ENCODE measurements at regions not wholly inside any gene's neighbourhood (a gene's known extent, or its start where the extent isn't known, plus 50 kb on each side); places are given as distances from the start of the nearest gene placed in this dataset.
"Not testable (repeated sequence)": the region's sequence is repeated elsewhere in the genome, so short reads cannot be mapped to it uniquely, and the experiment has no call there.

DNA sequence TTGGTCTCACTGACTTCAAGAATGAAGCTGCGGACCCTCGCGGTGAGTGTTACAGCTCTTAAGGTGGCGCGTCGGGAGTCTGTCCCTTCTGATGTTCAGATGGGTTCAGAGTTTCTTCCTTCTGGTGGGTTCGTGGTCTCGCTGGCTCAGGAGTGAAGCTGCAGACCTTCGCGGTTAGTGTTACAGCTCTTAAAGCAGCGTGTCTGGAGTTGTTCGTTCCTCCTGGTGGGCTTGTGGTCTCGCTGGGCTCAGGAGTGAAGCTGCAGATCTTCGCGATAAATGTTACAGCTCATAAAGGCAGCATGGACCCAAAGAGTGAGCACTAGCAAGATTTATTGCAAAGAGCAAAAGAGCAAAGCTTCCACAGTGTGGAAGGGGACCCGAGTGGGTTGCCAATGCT, 119.1 kb upstream of the TOP1 start:
- not testable (repeated sequence) for TF ChIP-seq SRSF1 (optimal IDR thresholded peaks at IDR 0.05; ENCODE audit: low read depth, low read length)
- TF ChIP-seq, protein P1, sequence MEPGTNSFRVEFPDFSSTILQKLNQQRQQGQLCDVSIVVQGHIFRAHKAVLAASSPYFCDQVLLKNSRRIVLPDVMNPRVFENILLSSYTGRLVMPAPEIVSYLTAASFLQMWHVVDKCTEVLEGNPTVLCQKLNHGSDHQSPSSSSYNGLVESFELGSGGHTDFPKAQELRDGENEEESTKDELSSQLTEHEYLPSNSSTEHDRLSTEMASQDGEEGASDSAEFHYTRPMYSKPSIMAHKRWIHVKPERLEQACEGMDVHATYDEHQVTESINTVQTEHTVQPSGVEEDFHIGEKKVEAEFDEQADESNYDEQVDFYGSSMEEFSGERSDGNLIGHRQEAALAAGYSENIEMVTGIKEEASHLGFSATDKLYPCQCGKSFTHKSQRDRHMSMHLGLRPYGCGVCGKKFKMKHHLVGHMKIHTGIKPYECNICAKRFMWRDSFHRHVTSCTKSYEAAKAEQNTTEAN (CRISPR knock-in tag; conservative IDR thresholded peaks at IDR 0.05): not testable (repeated sequence)
